ENCODE measurements at regions not wholly inside any gene's neighbourhood (a gene's known extent, or its start where the extent isn't known, plus 50 kb on each side); places are given as distances from the start of the nearest gene placed in this dataset.

DNA sequence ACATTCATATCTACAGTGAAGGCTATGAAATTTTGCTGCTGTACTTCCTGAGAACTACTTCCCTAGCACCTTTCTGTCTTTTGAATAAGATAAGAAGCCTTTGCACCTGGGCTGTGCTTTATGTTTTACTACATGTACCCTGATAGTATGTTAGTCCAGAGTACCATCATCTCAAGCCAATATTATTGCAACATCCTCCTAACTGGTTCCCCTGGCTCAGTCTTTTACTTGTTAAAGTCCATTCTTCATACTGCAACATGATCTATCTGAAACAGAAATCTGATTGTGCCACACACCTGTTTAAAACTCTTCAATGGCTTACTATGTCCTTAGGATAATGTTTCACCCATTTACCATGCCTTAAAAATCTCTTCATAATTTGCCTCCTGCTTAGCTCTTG, 102.3 kb downstream of the AGTR2 start:
- no peak for DNase-seq (ENCODE audit: low read depth)
- TF ChIP-seq, protein P1, sequence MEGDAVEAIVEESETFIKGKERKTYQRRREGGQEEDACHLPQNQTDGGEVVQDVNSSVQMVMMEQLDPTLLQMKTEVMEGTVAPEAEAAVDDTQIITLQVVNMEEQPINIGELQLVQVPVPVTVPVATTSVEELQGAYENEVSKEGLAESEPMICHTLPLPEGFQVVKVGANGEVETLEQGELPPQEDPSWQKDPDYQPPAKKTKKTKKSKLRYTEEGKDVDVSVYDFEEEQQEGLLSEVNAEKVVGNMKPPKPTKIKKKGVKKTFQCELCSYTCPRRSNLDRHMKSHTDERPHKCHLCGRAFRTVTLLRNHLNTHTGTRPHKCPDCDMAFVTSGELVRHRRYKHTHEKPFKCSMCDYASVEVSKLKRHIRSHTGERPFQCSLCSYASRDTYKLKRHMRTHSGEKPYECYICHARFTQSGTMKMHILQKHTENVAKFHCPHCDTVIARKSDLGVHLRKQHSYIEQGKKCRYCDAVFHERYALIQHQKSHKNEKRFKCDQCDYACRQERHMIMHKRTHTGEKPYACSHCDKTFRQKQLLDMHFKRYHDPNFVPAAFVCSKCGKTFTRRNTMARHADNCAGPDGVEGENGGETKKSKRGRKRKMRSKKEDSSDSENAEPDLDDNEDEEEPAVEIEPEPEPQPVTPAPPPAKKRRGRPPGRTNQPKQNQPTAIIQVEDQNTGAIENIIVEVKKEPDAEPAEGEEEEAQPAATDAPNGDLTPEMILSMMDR (conservative IDR thresholded peaks at IDR 0.05; ENCODE audit: low read depth, low read length), result no peak
- no peak overlapping the region for H3K4me3 ChIP-seq (ENCODE audit: low read depth, low read length)

DNA sequence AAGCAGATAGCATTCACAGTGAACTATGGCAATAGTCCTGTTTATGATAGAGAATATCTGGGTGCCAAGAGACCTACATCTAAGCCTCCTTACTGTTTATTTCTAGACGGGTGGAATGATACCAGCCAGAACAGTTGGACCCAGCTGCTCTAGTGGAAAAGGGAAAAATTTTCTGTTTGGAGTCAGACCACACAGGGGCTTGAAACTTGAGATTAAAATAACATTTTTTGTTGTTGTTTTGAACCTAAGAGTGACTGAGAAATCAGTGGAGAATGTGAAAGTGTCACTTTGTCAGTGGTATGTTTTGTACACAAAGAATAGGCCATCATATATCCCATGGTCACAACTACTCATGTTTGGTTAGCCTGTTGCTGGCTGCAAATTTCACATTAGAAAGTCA, 105.7 kb downstream of the AGTR2 start:
- DNase-seq (ENCODE audit: low read depth), result no peak
- TF ChIP-seq, protein P1 (conservative IDR thresholded peaks at IDR 0.05; ENCODE audit: low read depth, low read length), result no peak

DNA sequence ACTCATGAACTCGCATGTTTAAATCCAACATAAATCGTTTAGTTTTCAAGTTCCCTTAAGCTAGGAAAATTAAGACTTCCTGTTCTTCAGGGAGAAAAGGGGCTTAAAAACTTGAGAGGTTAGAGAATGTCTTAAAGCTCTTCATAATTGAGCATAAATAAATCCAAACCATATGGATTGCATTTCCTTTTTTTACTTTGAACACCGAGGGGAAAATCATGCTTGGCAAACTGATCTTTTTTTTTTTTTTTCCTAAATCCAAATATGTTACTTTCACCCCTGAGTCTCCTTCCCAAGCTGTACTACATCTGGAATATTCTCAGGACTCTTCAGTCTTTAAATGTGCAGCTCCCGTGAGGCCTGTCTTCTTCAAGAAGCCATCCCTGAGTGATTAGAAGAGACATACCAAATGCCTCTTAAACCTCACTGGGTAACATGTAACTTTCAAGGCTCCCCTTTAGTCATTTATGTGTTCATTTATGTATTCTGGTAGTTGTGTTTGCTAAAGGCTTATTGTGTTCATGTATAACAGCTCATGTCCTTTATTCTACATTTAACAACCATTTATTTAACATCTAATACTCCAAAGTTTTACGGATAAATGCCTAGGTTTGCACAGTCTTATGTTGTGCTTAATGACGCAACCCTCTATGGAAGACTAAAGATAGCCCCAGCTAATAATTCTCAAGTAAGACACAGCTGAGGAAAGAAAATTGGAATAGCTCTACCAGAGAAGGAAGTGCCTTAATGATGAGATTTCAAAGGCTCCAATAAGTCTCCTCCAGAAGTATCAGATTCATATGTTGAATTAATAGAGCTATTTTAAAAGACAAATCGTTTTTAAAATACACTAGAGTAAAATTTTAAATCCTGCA, 107.0 kb downstream of the AGTR2 start:
- TF ChIP-seq, protein P1 (conservative IDR thresholded peaks at IDR 0.05; ENCODE audit: low read depth, low read length), result no peak
- H3K4me3 ChIP-seq (ENCODE audit: low read depth, low read length), result no peak overlapping the region
- no peak for DNase-seq (ENCODE audit: low read depth)

More for the DNA sequence above, 105.7 kb downstream of the AGTR2 start:
- H3K4me3 ChIP-seq (ENCODE audit: low read depth, low read length), result no peak overlapping the region

DNA sequence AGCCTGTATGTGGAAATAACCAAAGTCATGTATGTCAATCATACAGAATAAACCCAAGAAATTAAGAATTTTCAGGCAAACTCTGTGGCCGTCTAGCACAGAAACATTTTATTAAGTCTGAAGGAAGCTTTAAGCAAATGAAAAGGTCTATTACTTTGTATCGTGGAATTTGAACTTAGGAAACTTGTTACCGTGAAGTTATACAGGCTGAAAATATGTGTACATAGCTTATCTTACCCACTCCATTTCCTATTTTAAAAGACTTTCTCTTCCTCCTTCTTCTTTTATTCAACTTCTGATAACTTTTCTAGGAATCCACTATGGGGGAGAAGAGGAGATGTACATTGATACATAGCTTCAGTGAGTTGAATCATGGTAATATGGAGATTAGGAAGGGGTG, 108.3 kb downstream of the AGTR2 start:
- H3K4me3 ChIP-seq (ENCODE audit: low read depth, low read length), result no peak overlapping the region
- no peak for DNase-seq (ENCODE audit: low read depth)
- TF ChIP-seq, protein P1 (conservative IDR thresholded peaks at IDR 0.05; ENCODE audit: low read depth, low read length), result no peak

DNA sequence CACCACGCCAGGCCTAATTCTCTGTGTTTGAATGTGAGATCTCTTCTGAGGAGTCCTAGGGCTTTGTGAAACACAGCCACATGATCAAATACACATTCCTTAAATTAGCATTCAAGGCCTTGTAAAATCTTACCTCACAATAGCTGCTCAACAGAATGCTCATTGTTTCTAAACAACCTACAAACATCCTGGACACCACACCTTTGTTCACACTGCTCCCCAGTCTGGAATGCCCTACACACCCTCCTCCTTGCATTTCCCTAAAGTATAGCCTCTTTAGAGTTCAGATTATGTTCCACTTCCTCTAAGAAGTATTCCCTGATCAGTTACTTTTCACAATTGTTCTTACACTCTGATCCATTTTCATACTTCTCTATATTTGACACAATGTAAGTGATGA, 110.6 kb downstream of the AGTR2 start:
- DNase-seq (ENCODE audit: low read depth), result no peak
- TF ChIP-seq, protein P1 (conservative IDR thresholded peaks at IDR 0.05; ENCODE audit: low read depth, low read length), result no peak
- H3K4me3 ChIP-seq (ENCODE audit: low read depth, low read length), result no peak overlapping the region

DNA sequence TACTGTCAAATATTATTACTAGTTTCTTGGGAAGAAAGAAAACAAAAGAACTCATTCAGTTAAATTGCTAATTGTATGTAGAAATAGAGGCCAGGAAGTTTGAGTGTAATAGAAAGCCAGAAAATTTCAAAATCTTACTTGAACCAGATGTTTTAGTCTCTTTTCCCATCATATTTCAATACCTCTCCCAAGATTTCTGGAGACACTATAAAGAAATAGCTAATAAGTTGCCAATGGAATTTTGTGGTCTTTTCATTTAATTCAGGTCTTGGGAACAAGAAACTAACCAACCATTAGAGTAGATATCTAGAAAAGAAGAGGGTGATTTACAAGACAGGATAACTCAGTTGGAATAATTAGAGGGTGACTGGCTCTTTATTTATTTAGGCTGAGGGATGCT, 112.2 kb downstream of the AGTR2 start:
- TF ChIP-seq, protein P1 (conservative IDR thresholded peaks at IDR 0.05; ENCODE audit: low read depth, low read length), result no peak
- no peak for DNase-seq (ENCODE audit: low read depth)
- no peak overlapping the region for H3K4me3 ChIP-seq (ENCODE audit: low read depth, low read length)

DNA sequence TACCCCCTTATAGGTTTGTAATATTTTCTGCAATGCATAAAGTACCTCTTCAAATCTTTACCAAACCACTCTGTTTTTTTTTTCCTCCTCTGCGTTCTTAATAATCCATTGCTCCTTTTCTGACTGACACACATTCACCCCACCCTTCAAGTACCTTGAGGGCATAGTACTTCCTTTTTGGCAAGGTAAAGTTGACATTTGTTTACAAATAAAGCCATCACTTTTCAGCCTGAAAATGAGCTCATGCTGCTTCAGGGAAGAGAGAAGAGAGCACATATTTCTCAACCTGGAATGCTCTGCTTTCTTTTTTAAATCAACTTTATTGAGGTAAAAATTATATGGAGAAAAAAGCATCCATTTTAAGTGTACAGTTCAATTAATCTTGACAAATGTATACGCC, 113.9 kb downstream of the AGTR2 start:
- TF ChIP-seq, protein P1 (conservative IDR thresholded peaks at IDR 0.05; ENCODE audit: low read depth, low read length), result no peak
- no peak for DNase-seq (ENCODE audit: low read depth)
- H3K4me3 ChIP-seq (ENCODE audit: low read depth, low read length), result no peak overlapping the region

Measured in epithelial cell of proximal tubule (primary cell).